ENCODE measurements at regions not wholly inside any gene's neighbourhood (a gene's known extent, or its start where the extent isn't known, plus 50 kb on each side); places are given as distances from the start of the nearest gene placed in this dataset.
A peak's percentile ranks its signal among the peaks of the same experiment; 100 is the strongest.

GRCh38 chr13:59345311-59345710 lies 818.4 kb downstream of the DIAPH3 start:
- no peaks in the 10 kb centered on the region for H3K9me3 Mint-ChIP-seq
- no peak overlapping the region for H3K27ac Mint-ChIP-seq
- H3K36me3 Mint-ChIP-seq (ENCODE audit: insufficient read depth) = no peaks in the 10 kb centered on the region
- no peak overlapping the region for H3K4me3 Mint-ChIP-seq
- DNase-seq (no peak), ATAC-seq (replicated peaks) (no peak)
- H3K4me1 Mint-ChIP-seq (ENCODE audit: low read depth in 2 of 2) = no peaks in the 10 kb centered on the region
- peaks cover 0 to 17% of the 10 kb centered on the region in 2 donors for H3K27me3 Mint-ChIP-seq

- no peaks in the 10 kb centered on the region for H3K4me1 Mint-ChIP-seq (ENCODE audit: low read depth in 2 of 2)
- no peaks in the 10 kb centered on the region for H3K9me3 Mint-ChIP-seq
- no peak overlapping the region for H3K27ac Mint-ChIP-seq
- H3K27me3 Mint-ChIP-seq = peaks cover 0 to 17% of the 10 kb centered on the region in 2 donors
- DNase-seq (no peak), ATAC-seq (replicated peaks) (no peak)
- H3K36me3 Mint-ChIP-seq (ENCODE audit: insufficient read depth) = no peaks in the 10 kb centered on the region
- H3K4me3 Mint-ChIP-seq = no peak overlapping the region
Observed at GRCh38 chr13:59346999-59347723, 816.6 kb downstream of the DIAPH3 start.

GRCh38 chr13:59348617-59349016 lies 815.1 kb downstream of the DIAPH3 start:
- ATAC-seq (replicated peaks) = no peak
- Mint-ChIP-seq H3K4me1 (ENCODE audit: low read depth in 2 of 2) (no peaks in the 10 kb centered on the region), H3K36me3 (ENCODE audit: insufficient read depth) (no peaks in the 10 kb centered on the region), H3K27me3 (peaks cover 0 to 10% of the 10 kb centered on the region in 2 donors), H3K4me3 (no peak overlapping the region), H3K9me3 (no peaks in the 10 kb centered on the region), H3K27ac (no peak overlapping the region)
- no peak for DNase-seq

- no peaks in the 10 kb centered on the region for H3K4me1 Mint-ChIP-seq (ENCODE audit: low read depth in 2 of 2)
- no peak for DNase-seq
- no peaks in the 10 kb centered on the region for H3K27me3 Mint-ChIP-seq
- no peak overlapping the region for H3K27ac Mint-ChIP-seq
- no peaks in the 10 kb centered on the region for H3K36me3 Mint-ChIP-seq (ENCODE audit: insufficient read depth)
- ATAC-seq (replicated peaks) = no peak
- no peak overlapping the region for H3K4me3 Mint-ChIP-seq
- H3K9me3 Mint-ChIP-seq = peaks cover 0 to 1% of the 10 kb centered on the region in 2 donors
Observed at GRCh38 chr13:59352600-59352999, 811.1 kb downstream of the DIAPH3 start.

- no peaks in the 10 kb centered on the region for H3K4me1 Mint-ChIP-seq (ENCODE audit: low read depth in 2 of 2)
- ATAC-seq (replicated peaks) = no peak
- peaks cover 0 to 1% of the 10 kb centered on the region in 2 donors for H3K9me3 Mint-ChIP-seq
- no peak overlapping the region for H3K27ac Mint-ChIP-seq
- no peak for DNase-seq
- no peak overlapping the region for H3K4me3 Mint-ChIP-seq
- no peaks in the 10 kb centered on the region for H3K36me3 Mint-ChIP-seq (ENCODE audit: insufficient read depth)
- no peaks in the 10 kb centered on the region for H3K27me3 Mint-ChIP-seq
Observed at GRCh38 chr13:59354665-59355369, 808.9 kb downstream of the DIAPH3 start.

- Mint-ChIP-seq H3K4me1 (ENCODE audit: low read depth in 2 of 2) (peaks cover 0 to 3% of the 10 kb centered on the region in 2 donors), H3K36me3 (ENCODE audit: insufficient read depth) (no peaks in the 10 kb centered on the region), H3K27ac (peak overlapping the region in 1 of 2 donors; percentile 57), H3K9me3 (peaks cover 0 to 1% of the 10 kb centered on the region in 2 donors), H3K27me3 (no peaks in the 10 kb centered on the region), H3K4me3 (no peak overlapping the region)
- ATAC-seq (replicated peaks) (no peak), DNase-seq (no peak)
Observed at GRCh38 chr13:59356607-59357006, 807.1 kb downstream of the DIAPH3 start.

GRCh38 chr13:59358014-59358413 lies 805.7 kb downstream of the DIAPH3 start:
- no peak overlapping the region for H3K27ac Mint-ChIP-seq

GRCh38 chr13:59360108-59360507 lies 803.6 kb downstream of the DIAPH3 start:
- Mint-ChIP-seq H3K4me1 (ENCODE audit: low read depth in 2 of 2) (peaks cover 0 to 3% of the 10 kb centered on the region in 2 donors), H3K9me3 (no peaks in the 10 kb centered on the region), H3K36me3 (ENCODE audit: insufficient read depth) (no peaks in the 10 kb centered on the region), H3K27ac (no peak overlapping the region), H3K27me3 (peaks cover under 1 to 7% of the 10 kb centered on the region in 2 donors), H3K4me3 (no peak overlapping the region)
- ATAC-seq (replicated peaks) = peak; percentile 26
- DNase-seq = no peak

More at GRCh38 chr13:59358014-59358413, 805.7 kb downstream of the DIAPH3 start:
- H3K27me3 Mint-ChIP-seq = no peaks in the 10 kb centered on the region
- no peaks in the 10 kb centered on the region for H3K36me3 Mint-ChIP-seq (ENCODE audit: insufficient read depth)
- DNase-seq = no peak
- H3K4me3 Mint-ChIP-seq = no peak overlapping the region
- peaks cover 0 to 1% of the 10 kb centered on the region in 2 donors for H3K9me3 Mint-ChIP-seq
- ATAC-seq (replicated peaks) = no peak
- H3K4me1 Mint-ChIP-seq (ENCODE audit: low read depth in 2 of 2) = peaks cover 0 to 3% of the 10 kb centered on the region in 2 donors

GRCh38 chr13:59360916-59361315 lies 802.8 kb downstream of the DIAPH3 start:
- H3K4me1 Mint-ChIP-seq (ENCODE audit: low read depth in 2 of 2) = peaks cover 0 to 3% of the 10 kb centered on the region in 2 donors
- H3K4me3 Mint-ChIP-seq = no peak overlapping the region
- DNase-seq (no peak), ATAC-seq (replicated peaks) (no peak)
- H3K27ac Mint-ChIP-seq = no peak overlapping the region
- H3K9me3 Mint-ChIP-seq = no peaks in the 10 kb centered on the region
- H3K36me3 Mint-ChIP-seq (ENCODE audit: insufficient read depth) = no peaks in the 10 kb centered on the region
- peaks cover 6 to 7% of the 10 kb centered on the region in 2 donors for H3K27me3 Mint-ChIP-seq

- DNase-seq (no peak), ATAC-seq (replicated peaks) (no peak)
- Mint-ChIP-seq H3K4me1 (ENCODE audit: low read depth in 2 of 2) (peaks cover 0 to 3% of the 10 kb centered on the region in 2 donors), H3K36me3 (ENCODE audit: insufficient read depth) (no peaks in the 10 kb centered on the region), H3K9me3 (no peaks in the 10 kb centered on the region), H3K27ac (no peak overlapping the region), H3K4me3 (no peak overlapping the region), H3K27me3 (peaks cover 6 to 7% of the 10 kb centered on the region in 2 donors)
Observed at GRCh38 chr13:59363313-59363712, 800.4 kb downstream of the DIAPH3 start.

- H3K4me3 Mint-ChIP-seq = no peak overlapping the region
- no peaks in the 10 kb centered on the region for H3K36me3 Mint-ChIP-seq (ENCODE audit: insufficient read depth)
- no peak overlapping the region for H3K27ac Mint-ChIP-seq
- no peaks in the 10 kb centered on the region for H3K9me3 Mint-ChIP-seq
- peaks cover 0 to 3% of the 10 kb centered on the region in 2 donors for H3K4me1 Mint-ChIP-seq (ENCODE audit: low read depth in 2 of 2)
- DNase-seq (no peak), ATAC-seq (replicated peaks) (no peak)
- H3K27me3 Mint-ChIP-seq = peaks cover 7 to 11% of the 10 kb centered on the region in 2 donors
Observed at GRCh38 chr13:59363947-59364346, 799.8 kb downstream of the DIAPH3 start.

GRCh38 chr13:59364641-59365085 lies 799.1 kb downstream of the DIAPH3 start:
- ATAC-seq (replicated peaks) = no peak
- Mint-ChIP-seq H3K9me3 (no peaks in the 10 kb centered on the region), H3K36me3 (ENCODE audit: insufficient read depth) (no peaks in the 10 kb centered on the region), H3K27ac (no peak overlapping the region), H3K4me3 (no peak overlapping the region), H3K4me1 (ENCODE audit: low read depth in 2 of 2) (peaks cover 0 to 3% of the 10 kb centered on the region in 2 donors), H3K27me3 (peaks cover 7 to 12% of the 10 kb centered on the region in 2 donors)
- no peak for DNase-seq

GRCh38 chr13:59367467-59367866 lies 796.3 kb downstream of the DIAPH3 start:
- no peak overlapping the region for H3K27ac Mint-ChIP-seq
- no peaks in the 10 kb centered on the region for H3K9me3 Mint-ChIP-seq
- H3K36me3 Mint-ChIP-seq (ENCODE audit: insufficient read depth) = no peaks in the 10 kb centered on the region
- peaks cover 20% of the 10 kb centered on the region in 2 donors for H3K27me3 Mint-ChIP-seq
- no peaks in the 10 kb centered on the region for H3K4me1 Mint-ChIP-seq (ENCODE audit: low read depth in 2 of 2)
- ATAC-seq (replicated peaks) = no peak
- no peak for DNase-seq
- no peak overlapping the region for H3K4me3 Mint-ChIP-seq

GRCh38 chr13:59367904-59368303 lies 795.8 kb downstream of the DIAPH3 start:
- Mint-ChIP-seq H3K4me3 (no peak overlapping the region), H3K4me1 (ENCODE audit: low read depth in 2 of 2) (no peaks in the 10 kb centered on the region), H3K9me3 (no peaks in the 10 kb centered on the region), H3K27me3 (peaks cover 20 to 22% of the 10 kb centered on the region in 2 donors), H3K27ac (no peak overlapping the region), H3K36me3 (ENCODE audit: insufficient read depth) (no peaks in the 10 kb centered on the region)
- no peak for DNase-seq
- ATAC-seq (replicated peaks) = no peak

All from effector memory CD8-positive, alpha-beta T cell (primary cell).